HCT116 (cell line): ENCODE measurements at regions not wholly inside any gene's neighbourhood (a gene's known extent, or its start where the extent isn't known, plus 50 kb on each side); places are given as distances from the start of the nearest gene placed in this dataset.

Source experiments
- ATAC-seq: fragments of 200-7000 bp; cut with Tn5 transposase; 2 replicates; pipeline ENCODE4 v1.9.1; 2020; ENCODE audit warnings: mild to moderate bottlenecking, moderate library complexity
- BruUV-seq: library from RNA; stranded (reverse); fragments of 400-500 nt; replicated peaks from 2 replicates; lab custom pipeline; 2021; lab: Mats Ljungman, UMichigan
- CTCF ChIA-PET: fragments of 300-600 bp; sonication (Branson Sonifier 250); formaldehyde crosslinking; loops from one replicate; lab custom pipeline; 2021; ENCODE audit warnings: antibody characterized with exemption; lab: Charles Lee
- POLR2A ChIA-PET: fragments of 300-600, 350-600 bp; sonication (Branson Sonifier 250); formaldehyde crosslinking; loops from one replicate; lab custom pipeline; 2021; ENCODE audit warnings: antibody characterized with exemption; lab: Charles Lee
- RAD21 ChIA-PET, 2 experiments: fragments of 300-600 bp; sonication (Branson Sonifier 250); formaldehyde crosslinking; loops; one replicate each; lab custom pipeline; 2023; ENCODE audit warnings: low total read pairs in 2 of 2; ENCODE audit not compliant: uncharacterized antibody in 2 of 2, unreplicated experiment in 2 of 2, low non-redundant PET in 1 of 2; lab: Charles Lee
- DNase-seq: peaks from one replicate; pipeline ENCODE4 v3.0.0-alpha.2; 2010; ENCODE audit warnings: low read depth, low spot score
- H2AFZ ChIP-seq: fragments of 200-600 bp; shearing (Covaris generic), sonication (generic); 2 replicates; pipeline ENCODE4 v1.6.1; 2017; ENCODE audit warnings: low read depth, mixed run types, mixed read lengths, antibody characterized with exemption, low read length; ENCODE audit not compliant: poor library complexity, severe bottlenecking
- H3K27ac ChIP-seq: 2 replicates; pipeline ENCODE4 v1.5.1; 2012; ENCODE audit warnings: low read depth, low read length
- H3K27me3 ChIP-seq: fragments of 200-600 bp; sonication (generic); 2 replicates; pipeline ENCODE4 v1.6.1; 2016; ENCODE audit warnings: mixed run types, low read length, mixed read lengths; ENCODE audit not compliant: insufficient read depth
- H3K36me3 ChIP-seq, 2 experiments: fragments of 200-500 bp in 1 of 2; fragments of 200-600 bp in 1 of 2; sonication (Bioruptor generic) in 1 of 2; sonication (generic) in 1 of 2; 2 replicates each; pipeline versions ENCODE4 v1.5.1 to v1.6.1; 2014 to 2016; ENCODE audit warnings: low read length in 2 of 2, inconsistent platforms in 1 of 2, mixed read lengths in 1 of 2, mixed run types in 1 of 2; ENCODE audit not compliant: insufficient read depth in 2 of 2, control insufficient read depth in 1 of 2
- H3K4me1 ChIP-seq, 2 experiments: fragments of 200-600 bp in 1 of 2; sonication (generic) in 1 of 2; 2 replicates each; pipeline versions ENCODE4 v1.5.1 to v1.6.1; 2012 to 2017; ENCODE audit warnings: low read length in 2 of 2, inconsistent platforms in 1 of 2, mild to moderate bottlenecking in 1 of 2, mixed read lengths in 1 of 2, mixed run types in 1 of 2, moderate library complexity in 1 of 2; ENCODE audit not compliant: insufficient read depth in 2 of 2, control insufficient read depth in 1 of 2
- H3K4me2 ChIP-seq: fragments of 200-600 bp; sonication (generic); 2 replicates; pipeline ENCODE4 v1.6.1; 2017; ENCODE audit warnings: mixed run types, low read length, mixed read lengths
- H3K4me3 ChIP-seq, 2 experiments: fragments of 200-600 bp in 1 of 2; sonication (generic) in 1 of 2; replicated peaks in 1 of 2; 2 replicates each; pipeline ENCODE4 v1.5.1; 2011 to 2016; ENCODE audit warnings: low read length in 2 of 2, control low read depth in 1 of 2, low read depth in 1 of 2, mild to moderate bottlenecking in 1 of 2, mixed read lengths in 1 of 2, mixed run types in 1 of 2
- H3K79me2 ChIP-seq: fragments of 200-600 bp; sonication (generic); 2 replicates; pipeline ENCODE4 v1.6.1; 2017; ENCODE audit warnings: mild to moderate bottlenecking, mixed run types, low read length, moderate library complexity, mixed read lengths; ENCODE audit not compliant: insufficient read depth
- H3K9ac ChIP-seq: fragments of 200-600 bp; sonication (generic); 2 replicates; pipeline ENCODE4 v1.6.1; 2016; ENCODE audit warnings: low read length, mixed read lengths
- H3K9me2 ChIP-seq: fragments of 200-600 bp; sonication (generic), shearing (Covaris generic); 2 replicates; pipeline ENCODE4 v1.6.1; 2017; ENCODE audit warnings: mixed run types, mild to moderate bottlenecking, moderate library complexity; ENCODE audit not compliant: insufficient read depth
- H3K9me3 ChIP-seq, 2 experiments: fragments of 200-500 bp in 1 of 2; fragments of 200-600 bp in 1 of 2; sonication (Bioruptor generic) in 1 of 2; sonication (generic) in 1 of 2; 2 replicates each; pipeline ENCODE4 v1.6.1; 2014 to 2017; ENCODE audit warnings: low read length in 2 of 2, mixed read lengths in 2 of 2, inconsistent platforms in 1 of 2, low read depth in 1 of 2, mild to moderate bottlenecking in 1 of 2, mixed run types in 1 of 2, moderate library complexity in 1 of 2; ENCODE audit not compliant: control insufficient read depth in 1 of 2, insufficient read depth in 1 of 2
- H4K20me1 ChIP-seq: fragments of 200-600 bp; sonication (generic), shearing (Covaris generic); 2 replicates; pipeline ENCODE4 v1.6.1; 2017; ENCODE audit warnings: mixed run types, mild to moderate bottlenecking, moderate library complexity; ENCODE audit not compliant: insufficient read depth
- EGR1 ChIP-seq: IDR thresholded peaks from 2 replicates; pipeline ENCODE4 v1.6.1; 2012; ENCODE audit warnings: low read depth
- ELF1 ChIP-seq: IDR thresholded peaks from 2 replicates; pipeline ENCODE4 v1.6.1; 2012; ENCODE audit warnings: low read depth, borderline replicate concordance
- EZH2 ChIP-seq: fragments of 200-600 bp; sonication (generic); IDR thresholded peaks from 2 replicates; pipeline ENCODE4 v1.6.1; 2017; ENCODE audit warnings: antibody characterized with exemption, mixed run types
- EZH2phosphoT487 ChIP-seq: fragments of 200-600 bp; IDR thresholded peaks from 2 replicates; pipeline ENCODE4 v1.6.1; 2018; ENCODE audit warnings: antibody characterized with exemption, borderline replicate concordance
- FOSL1 ChIP-seq: IDR thresholded peaks from 2 replicates; pipeline ENCODE4 v1.6.1; 2012; ENCODE audit warnings: low read depth
- JUND ChIP-seq: IDR thresholded peaks from 2 replicates; pipeline ENCODE4 v1.6.1; 2012
- POLR2A ChIP-seq: IDR thresholded peaks from 2 replicates; pipeline ENCODE4 v1.7.0; 2011; ENCODE audit warnings: borderline replicate concordance; ENCODE audit not compliant: insufficient read depth, insufficient read length; ENCODE audit errors: extremely low read depth
- POLR2AphosphoS5 ChIP-seq: IDR thresholded peaks from 2 replicates; pipeline ENCODE4 v1.6.1; 2011; ENCODE audit warnings: mild to moderate bottlenecking, low read depth, low read length, moderate library complexity
- RAD21 ChIP-seq: IDR thresholded peaks from 2 replicates; pipeline ENCODE4 v1.6.1; 2012; ENCODE audit warnings: low read depth, mild to moderate bottlenecking
- SIN3A ChIP-seq: IDR thresholded peaks from 2 replicates; pipeline ENCODE4 v1.6.1; 2012; ENCODE audit warnings: low read depth
- SP1 ChIP-seq: IDR thresholded peaks from 2 replicates; pipeline ENCODE4 v1.6.1; 2012; ENCODE audit warnings: low read depth
- SRF ChIP-seq: IDR thresholded peaks from 2 replicates; pipeline ENCODE4 v1.6.1; 2012; ENCODE audit warnings: low read depth
- TCF7L2 ChIP-seq: IDR thresholded peaks from 2 replicates; pipeline ENCODE4 v1.7.0; 2011; ENCODE audit warnings: borderline replicate concordance, inconsistent platforms; ENCODE audit not compliant: insufficient read depth, insufficient read length; ENCODE audit errors: extremely low read depth
- YY1 ChIP-seq: IDR thresholded peaks from 2 replicates; pipeline ENCODE4 v1.6.1; 2011; ENCODE audit warnings: low read length, low read depth, moderate library complexity, mild to moderate bottlenecking; ENCODE audit not compliant: insufficient replicate concordance; ENCODE audit errors: extremely low read depth
- ZNF274 ChIP-seq: fragments of 200-500 bp; sonication (Bioruptor generic); IDR thresholded peaks from 2 replicates; pipeline ENCODE4 v1.6.1; 2014; ENCODE audit warnings: mild to moderate bottlenecking, low read depth, low read length, inconsistent platforms
- intact Hi-C: fragments of 100-400 bp; cut with micrococcal nuclease; formaldehyde crosslinking; loops from 2 replicates; pipeline ENCODE4 v1.10.0; 2022
- TF ChIP-seq, protein P1 (sequence below): IDR thresholded peaks from 2 replicates; pipeline ENCODE4 v1.6.1; 2012
- TF ChIP-seq, protein P2 (sequence below): IDR thresholded peaks from 2 replicates; pipeline ENCODE4 v1.6.1; 2011; ENCODE audit warnings: mild to moderate bottlenecking, low read length, moderate library complexity; ENCODE audit not compliant: insufficient replicate concordance; ENCODE audit errors: extremely low read depth
- TF ChIP-seq, protein P3 (sequence below): IDR thresholded peaks from 2 replicates; pipeline ENCODE4 v1.6.1; 2012; ENCODE audit warnings: low read depth
- TF ChIP-seq, protein P4 (sequence below): IDR thresholded peaks from 2 replicates; pipeline ENCODE4 v1.6.1; 2012

DNA sequence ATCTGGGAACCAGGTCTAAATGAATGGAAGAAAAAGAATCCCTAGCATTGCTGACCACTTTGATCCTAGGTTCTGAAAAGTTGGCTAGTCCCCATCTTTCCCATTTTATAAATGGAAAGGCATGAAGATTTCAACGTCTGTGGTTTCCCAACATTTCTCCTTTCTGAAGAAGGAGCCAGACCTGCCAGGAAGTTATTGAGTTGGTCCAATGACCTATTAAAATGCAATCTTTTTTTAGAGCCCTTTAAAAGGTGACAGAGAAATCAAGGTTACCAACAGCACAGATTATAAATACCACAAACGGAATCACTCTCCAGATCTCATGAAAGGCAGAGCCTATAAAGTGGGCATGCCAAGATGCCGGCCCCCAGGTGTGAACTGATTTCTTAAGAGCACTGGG is 505.6 kb upstream of the THBS1 start:
- Histone ChIP-seq H3K4me2 (no peak overlapping the region), H3K27ac (no peak overlapping the region), H3K9me2 (no peaks in the 10 kb centered on the region), H4K20me1 (no peaks in the 10 kb centered on the region), H2AFZ (no peak overlapping the region)
- RAD21 ChIA-PET, result no interaction called here
- no peak for DNase-seq
- ATAC-seq, result no peak
- BruUV-seq, result no TSS peak
- no peak for TF ChIP-seq TCF7L2
- TF ChIP-seq EZH2phosphoT487, result no peak
- TF ChIP-seq, protein P1, sequence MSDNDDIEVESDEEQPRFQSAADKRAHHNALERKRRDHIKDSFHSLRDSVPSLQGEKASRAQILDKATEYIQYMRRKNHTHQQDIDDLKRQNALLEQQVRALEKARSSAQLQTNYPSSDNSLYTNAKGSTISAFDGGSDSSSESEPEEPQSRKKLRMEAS, result no peak
- no peak for TF ChIP-seq JUND
- TF ChIP-seq, protein P2, sequence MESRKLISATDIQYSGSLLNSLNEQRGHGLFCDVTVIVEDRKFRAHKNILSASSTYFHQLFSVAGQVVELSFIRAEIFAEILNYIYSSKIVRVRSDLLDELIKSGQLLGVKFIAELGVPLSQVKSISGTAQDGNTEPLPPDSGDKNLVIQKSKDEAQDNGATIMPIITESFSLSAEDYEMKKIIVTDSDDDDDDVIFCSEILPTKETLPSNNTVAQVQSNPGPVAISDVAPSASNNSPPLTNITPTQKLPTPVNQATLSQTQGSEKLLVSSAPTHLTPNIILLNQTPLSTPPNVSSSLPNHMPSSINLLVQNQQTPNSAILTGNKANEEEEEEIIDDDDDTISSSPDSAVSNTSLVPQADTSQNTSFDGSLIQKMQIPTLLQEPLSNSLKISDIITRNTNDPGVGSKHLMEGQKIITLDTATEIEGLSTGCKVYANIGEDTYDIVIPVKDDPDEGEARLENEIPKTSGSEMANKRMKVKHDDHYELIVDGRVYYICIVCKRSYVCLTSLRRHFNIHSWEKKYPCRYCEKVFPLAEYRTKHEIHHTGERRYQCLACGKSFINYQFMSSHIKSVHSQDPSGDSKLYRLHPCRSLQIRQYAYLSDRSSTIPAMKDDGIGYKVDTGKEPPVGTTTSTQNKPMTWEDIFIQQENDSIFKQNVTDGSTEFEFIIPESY, result no peak
- TF ChIP-seq EGR1, result no peak
- TF ChIP-seq ELF1, result no peak
- no peak for TF ChIP-seq FOSL1
- TF ChIP-seq SIN3A, result no peak
- TF ChIP-seq EZH2, result no peak
- no peak for TF ChIP-seq YY1
- no peak for TF ChIP-seq RAD21
- TF ChIP-seq SP1, result no peak
- no peak for TF ChIP-seq SRF
- no peak for TF ChIP-seq POLR2A
- TF ChIP-seq, protein P3, sequence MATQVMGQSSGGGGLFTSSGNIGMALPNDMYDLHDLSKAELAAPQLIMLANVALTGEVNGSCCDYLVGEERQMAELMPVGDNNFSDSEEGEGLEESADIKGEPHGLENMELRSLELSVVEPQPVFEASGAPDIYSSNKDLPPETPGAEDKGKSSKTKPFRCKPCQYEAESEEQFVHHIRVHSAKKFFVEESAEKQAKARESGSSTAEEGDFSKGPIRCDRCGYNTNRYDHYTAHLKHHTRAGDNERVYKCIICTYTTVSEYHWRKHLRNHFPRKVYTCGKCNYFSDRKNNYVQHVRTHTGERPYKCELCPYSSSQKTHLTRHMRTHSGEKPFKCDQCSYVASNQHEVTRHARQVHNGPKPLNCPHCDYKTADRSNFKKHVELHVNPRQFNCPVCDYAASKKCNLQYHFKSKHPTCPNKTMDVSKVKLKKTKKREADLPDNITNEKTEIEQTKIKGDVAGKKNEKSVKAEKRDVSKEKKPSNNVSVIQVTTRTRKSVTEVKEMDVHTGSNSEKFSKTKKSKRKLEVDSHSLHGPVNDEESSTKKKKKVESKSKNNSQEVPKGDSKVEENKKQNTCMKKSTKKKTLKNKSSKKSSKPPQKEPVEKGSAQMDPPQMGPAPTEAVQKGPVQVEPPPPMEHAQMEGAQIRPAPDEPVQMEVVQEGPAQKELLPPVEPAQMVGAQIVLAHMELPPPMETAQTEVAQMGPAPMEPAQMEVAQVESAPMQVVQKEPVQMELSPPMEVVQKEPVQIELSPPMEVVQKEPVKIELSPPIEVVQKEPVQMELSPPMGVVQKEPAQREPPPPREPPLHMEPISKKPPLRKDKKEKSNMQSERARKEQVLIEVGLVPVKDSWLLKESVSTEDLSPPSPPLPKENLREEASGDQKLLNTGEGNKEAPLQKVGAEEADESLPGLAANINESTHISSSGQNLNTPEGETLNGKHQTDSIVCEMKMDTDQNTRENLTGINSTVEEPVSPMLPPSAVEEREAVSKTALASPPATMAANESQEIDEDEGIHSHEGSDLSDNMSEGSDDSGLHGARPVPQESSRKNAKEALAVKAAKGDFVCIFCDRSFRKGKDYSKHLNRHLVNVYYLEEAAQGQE, result no peak
- no peak for TF ChIP-seq ZNF274
- no peak for TF ChIP-seq POLR2AphosphoS5
- TF ChIP-seq, protein P4, sequence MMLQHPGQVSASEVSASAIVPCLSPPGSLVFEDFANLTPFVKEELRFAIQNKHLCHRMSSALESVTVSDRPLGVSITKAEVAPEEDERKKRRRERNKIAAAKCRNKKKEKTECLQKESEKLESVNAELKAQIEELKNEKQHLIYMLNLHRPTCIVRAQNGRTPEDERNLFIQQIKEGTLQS, result no peak
- TF ChIP-seq, all 23 proteins: peak for 0
- H3K27me3 ChIP-seq, result no peaks in the 10 kb centered on the region
- no peak overlapping the region for H3K9ac ChIP-seq
- H3K4me1 ChIP-seq, result no peaks in the 10 kb centered on the region
- H3K4me3 ChIP-seq, result no peak overlapping the region
- intact Hi-C loops, result no loop called here
- no peaks in the 10 kb centered on the region for H3K79me2 ChIP-seq
- ChIA-PET POLR2A (no interaction called here), CTCF (no interaction called here)
- H3K36me3 ChIP-seq, result no peaks in the 10 kb centered on the region
- H3K9me3 ChIP-seq, result no peaks in the 10 kb centered on the region
